GF-D8 (cell line): ENCODE measurements at regions not wholly inside any gene's neighbourhood (a gene's known extent, or its start where the extent isn't known, plus 50 kb on each side); places are given as distances from the start of the nearest gene placed in this dataset.
"Not testable (repeated sequence)": the region's sequence is repeated elsewhere in the genome, so short reads cannot be mapped to it uniquely, and the experiment has no call there.

Source experiments
- DNase-seq: peaks from one replicate; lab custom pipeline; 2025; lab: John Stamatoyannopoulos, UW

DNA sequence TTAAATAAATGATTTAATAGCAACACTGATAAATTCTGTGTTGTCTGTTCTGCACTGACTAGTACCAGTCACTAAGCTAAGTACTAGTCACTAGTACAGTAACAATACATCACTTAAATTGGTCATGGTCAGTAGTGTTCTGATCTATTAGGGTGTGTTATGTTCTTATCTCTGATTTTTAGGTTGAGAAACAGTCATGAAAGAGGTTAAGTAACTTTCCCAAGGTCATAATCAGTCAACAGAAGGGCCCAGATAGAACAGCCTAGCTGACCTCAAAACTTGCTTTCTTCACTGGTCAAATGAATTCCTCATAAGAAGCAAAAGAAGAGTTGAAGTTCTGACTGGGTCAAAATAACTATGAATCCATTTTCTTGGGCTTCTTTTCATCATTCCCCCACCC, 1492.7 kb downstream of the MAT2B start:
- no peak for DNase-seq

GRCh38 chr5:164998590-164998989, 1493.2 kb downstream of the MAT2B start:
- DNase-seq, result no peak

- DNase-seq, result no peak
Observed at GRCh38 chr5:165000479-165001190, 1495.2 kb downstream of the MAT2B start.

DNA sequence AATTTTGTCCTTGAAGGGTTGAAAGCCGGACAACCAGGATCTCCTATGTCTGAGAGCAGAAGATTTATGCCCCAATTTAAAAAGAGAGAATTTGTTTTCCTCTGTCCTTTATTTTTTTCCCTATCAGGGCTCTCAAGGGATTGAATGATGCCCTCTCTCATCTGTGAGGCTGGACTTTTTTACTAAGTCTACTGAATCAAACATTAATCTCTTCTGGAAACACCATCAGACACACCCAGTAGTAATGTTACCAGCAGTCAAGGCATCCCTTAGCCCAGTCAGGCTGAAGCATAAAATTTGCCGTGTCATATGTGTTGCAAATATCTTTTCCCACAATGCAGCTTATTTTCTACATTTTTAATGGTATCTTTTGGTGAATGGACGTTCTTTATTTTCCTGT, 1497.9 kb downstream of the MAT2B start:
- no peak for DNase-seq

DNA sequence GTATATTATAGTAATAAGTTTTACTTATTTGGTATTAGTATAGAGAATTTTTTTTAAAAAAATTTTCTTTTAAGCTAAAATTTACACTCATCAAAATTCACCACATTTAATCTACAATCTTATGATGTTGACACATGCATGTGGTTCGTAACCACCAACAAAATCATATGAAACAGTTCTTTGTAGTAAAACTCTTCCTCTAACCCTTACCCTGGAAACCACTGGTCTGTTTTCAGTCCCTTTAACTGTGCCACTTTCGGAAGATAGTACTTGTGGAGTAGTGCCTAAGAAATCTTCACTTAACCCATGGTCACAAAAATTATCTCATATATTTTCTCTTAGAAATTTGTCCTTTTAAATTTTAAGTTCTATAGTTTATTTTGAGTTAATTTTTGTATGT, 1498.8 kb downstream of the MAT2B start:
- no peak for DNase-seq

DNA sequence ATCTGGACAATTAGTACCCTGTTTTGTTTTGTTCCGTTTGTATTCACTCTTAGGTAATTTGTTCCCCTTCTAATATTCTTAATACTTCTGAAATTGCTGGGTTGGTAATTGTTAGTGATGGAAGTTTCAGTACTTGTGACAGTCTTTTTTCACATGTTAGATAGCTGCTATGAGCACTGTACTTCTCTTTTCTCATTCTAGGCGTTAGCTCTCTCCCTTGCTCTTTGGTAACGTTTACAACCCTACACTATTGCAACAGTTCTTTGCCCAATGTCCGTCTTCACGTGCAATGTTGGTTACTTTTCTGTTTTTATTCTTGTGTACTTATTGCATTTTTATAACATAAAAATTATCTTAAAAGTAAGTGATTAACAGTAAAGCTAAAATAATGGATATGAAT, 1509.0 kb downstream of the MAT2B start:
- DNase-seq, result peak; percentile 81

DNA sequence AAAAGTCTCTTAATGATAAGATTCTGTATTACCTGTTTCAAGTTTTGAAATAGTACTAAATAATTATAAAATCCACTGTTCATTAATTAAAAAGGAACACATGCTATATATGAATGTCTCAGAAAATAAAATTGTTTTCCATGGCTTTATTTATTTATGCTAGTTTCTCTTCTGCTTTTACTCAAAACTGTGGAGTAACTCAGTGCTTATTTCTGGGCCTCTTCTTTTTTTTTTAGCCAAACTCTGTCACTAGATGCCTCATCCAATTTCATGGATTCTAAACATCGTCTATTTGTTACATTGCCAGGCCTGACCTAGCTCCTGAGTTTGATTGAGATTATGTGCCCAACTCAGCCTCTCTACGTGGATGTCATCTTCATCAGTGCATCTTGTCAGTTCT, 1509.7 kb downstream of the MAT2B start:
- DNase-seq, result no peak

DNA sequence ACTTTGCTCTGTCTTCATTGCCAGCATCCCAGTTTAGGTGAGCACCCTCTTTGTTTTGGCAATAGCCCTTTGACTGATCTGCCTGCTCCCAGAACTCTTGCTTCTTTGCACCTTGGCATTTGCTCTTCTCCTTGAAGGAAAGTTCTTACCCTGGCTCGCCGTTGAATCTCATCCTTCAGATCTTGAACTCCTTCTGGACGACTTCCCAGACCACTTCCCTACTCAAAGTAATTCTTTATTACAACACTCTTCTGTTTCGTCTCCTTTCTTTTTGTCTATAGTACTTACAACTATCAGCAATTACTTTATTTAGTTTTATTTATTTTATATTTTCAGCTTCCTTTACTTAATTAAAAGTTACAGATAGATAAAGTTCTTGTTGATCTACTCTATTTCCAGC, 1510.1 kb downstream of the MAT2B start:
- peak; percentile 7 for DNase-seq

DNA sequence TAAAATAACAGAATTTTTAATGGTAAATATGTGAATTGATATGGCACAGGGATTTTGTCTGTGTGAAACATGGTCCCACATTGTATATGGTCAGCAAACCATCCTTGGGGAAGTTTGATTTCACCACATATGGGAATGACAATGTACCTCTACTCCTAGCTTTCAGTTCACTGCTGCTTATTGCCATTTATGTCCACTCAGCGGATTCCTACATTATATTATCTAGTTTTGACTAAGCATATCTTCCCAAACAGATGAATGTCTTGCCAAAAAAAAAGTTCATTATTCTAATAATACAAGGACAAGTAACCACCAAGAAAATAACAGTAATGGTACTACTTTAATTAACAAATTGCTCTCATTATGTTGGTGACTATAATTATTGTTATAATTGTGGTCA, 1521.6 kb downstream of the MAT2B start:
- no peak for DNase-seq

DNA sequence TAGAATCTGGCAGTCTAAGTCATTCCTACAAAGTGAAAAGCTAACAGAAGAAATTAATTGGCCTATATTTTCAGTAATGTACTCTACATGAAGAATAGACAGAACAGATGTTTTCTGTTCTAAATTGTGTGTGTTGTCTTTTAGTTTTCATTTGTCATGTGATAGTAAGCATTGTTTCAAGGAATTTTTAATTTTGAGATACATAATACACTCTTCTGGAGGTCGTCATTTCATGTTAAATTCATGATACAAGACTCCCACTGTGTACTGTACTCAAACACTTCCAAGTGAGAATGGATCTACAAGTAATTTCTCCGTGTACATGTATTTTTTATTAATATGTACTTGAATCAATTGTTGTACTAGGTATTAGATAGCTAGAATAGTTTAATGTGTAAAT, 1522.9 kb downstream of the MAT2B start:
- DNase-seq, result no peak

DNA sequence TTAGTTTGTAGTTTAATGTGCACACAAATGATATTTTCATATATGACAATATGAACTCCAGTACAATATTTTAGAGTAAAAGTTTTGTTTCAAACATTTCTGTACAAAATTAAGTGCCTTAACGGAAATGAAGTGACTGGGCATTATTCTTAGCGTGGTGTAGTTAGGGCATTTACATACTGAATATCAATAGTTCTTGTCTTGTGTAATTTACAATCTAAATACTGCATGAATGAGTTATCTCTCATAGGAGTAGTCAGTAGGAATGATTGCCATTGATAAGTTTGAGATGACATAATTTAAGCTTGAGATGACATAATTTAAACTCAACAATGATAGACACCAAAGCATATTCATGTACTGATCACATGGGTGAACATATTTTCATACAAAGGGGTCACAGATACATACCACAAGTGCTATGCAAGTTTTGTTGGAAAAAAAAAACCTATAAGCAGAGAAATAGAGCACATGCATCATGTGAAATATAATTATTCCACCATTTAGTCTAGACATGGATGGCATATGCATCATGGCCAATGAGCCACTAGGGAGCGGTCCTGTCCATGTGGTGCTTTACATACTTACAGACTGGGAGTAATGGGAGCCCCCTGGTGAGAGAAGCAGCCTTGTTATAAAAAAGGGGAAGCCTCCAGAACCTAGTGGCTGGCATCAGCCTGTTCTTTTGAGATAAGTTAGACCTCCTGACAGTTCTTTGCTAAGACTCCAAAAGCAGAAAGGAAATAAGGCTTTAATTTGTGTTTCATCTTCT, 1523.9 kb downstream of the MAT2B start:
- DNase-seq, result peak; percentile 87

- DNase-seq, result no peak
Observed at GRCh38 chr5:165030971-165031370, 1525.6 kb downstream of the MAT2B start.

GRCh38 chr5:165031371-165031770, 1526.0 kb downstream of the MAT2B start:
- no peak for DNase-seq

DNA sequence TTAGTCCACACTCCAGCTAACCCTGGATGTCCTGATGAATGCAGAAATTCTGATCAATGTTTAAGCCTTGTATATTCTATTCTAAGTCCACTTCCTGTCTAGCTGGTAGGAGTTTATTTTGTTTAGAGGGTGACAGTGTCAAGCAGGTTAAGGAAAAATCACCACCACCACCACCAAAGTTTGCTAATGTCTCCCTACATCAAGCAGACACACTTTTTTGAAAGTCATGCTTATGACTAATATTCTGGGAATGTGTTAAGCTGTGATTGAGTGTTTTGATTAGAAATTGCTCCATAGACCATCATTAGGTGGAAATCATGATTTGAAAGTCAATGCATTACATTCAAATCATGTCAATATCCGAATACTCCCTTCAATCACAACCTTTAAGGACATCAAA, 1530.1 kb downstream of the MAT2B start:
- DNase-seq, result no peak

DNA sequence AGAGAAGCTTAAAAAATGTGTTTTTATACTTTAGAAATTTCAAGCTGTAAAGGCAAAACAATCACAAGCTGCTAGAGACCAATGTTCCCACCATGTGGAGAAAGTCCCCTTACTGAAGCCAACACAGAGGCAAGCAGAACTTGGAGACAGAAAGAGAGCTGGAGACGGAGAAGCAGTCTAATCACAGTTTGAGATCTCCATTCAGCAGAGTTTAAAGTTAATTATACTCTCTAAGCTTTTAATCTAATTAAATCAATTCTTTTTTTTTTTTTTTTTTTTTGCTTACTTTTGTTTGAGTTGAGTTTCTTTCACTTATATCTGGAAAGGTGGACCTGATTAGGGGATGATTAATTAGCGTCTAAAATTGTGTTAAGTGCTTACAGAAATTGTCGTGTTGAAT, 1534.3 kb downstream of the MAT2B start:
- no peak for DNase-seq

- DNase-seq, result not testable (repeated sequence)
Observed at GRCh38 chr5:165045941-165046340, 1540.5 kb downstream of the MAT2B start.

DNA sequence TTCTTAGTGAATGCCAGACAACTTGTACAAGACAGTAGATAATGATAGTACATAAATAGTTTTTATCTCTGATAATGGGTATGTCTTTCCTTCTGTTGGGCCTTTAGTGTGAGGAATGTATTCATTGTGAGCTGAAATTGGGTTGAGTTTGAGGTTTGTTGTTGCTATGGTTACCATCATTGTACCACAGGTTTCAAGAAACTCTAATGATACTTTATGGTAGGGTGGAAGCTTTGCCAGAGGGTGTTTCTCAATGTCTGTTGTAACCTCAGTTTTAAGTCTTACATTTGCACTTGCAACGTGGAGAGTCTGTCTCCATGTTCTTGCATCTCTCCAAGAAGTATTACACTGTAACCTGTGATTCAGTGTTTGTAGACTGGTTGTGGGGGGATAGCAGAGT, 1550.1 kb downstream of the MAT2B start:
- DNase-seq, result peak; percentile 22

GRCh38 chr5:165057145-165057544, 1551.7 kb downstream of the MAT2B start:
- no peak for DNase-seq

DNA sequence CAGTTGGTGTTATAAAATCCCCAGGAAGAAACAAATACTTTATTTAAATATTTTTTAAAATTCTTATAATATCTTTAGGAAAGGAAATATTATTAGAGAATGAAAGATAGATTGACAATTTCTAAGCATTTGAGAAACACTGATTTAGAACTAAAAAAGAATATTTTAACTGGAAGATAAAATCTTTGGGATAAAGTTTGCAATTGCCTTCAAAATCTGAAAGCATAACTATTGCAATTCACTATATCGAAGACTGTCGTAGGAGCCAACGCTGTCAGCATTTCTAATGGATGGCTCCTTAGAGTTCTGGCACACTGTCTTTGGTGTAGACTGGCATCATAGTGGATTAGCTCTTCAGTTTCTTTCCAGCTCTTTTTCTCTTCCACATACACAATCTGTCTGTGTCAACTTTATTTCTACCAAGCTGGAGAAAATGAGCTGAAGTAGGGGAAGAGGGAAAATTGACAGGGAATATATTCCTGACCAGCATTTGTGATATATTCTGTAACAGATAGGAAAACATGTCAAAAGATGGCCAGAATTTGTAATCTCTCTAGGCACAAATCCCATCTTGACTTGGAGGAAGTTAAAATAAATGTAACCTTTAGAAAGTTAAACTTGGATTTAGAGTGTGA, 1561.4 kb downstream of the MAT2B start:
- no peak for DNase-seq

DNA sequence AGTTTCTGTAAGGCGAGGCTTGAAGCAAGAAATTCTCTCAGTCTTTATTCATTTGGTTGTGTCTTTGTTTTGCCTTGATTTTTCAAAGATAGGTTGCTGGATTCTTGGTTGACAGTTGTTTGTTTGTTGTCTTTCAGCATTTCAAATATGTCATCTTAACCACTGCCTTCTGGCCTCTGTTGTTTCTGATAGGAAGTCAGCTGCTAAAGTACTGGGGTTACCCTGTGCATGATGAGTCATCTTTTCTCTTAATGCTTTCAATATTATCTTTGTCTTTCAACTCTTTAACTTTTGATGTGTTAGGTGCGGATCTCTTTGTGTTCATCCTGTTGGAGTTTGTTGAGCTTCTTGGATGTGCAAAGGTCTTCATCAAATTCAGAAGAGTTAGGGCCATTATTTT, 1571.3 kb downstream of the MAT2B start:
- DNase-seq, result no peak

GRCh38 chr5:165079389-165079788, 1574.0 kb downstream of the MAT2B start:
- no peak for DNase-seq

DNA sequence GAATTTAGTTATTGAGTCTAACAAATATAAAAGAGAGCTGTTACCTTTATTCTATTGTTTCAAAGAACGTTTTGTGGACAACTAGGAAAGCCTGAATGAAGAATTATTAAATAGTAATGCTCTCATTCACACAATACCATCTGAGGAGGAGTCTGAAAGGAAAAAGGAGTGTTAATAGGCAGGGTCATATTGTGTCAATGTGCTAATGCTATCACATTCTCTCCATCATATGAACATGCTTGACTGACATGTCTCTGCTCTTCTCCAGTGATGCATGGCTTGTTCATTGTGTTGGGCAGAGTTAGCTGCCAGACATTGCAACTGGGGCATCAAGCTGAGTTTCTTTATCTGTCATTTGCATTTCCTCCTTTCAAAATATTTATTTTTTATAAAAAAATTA, 1578.0 kb downstream of the MAT2B start:
- no peak for DNase-seq

- DNase-seq, result no peak
Observed at GRCh38 chr5:165086465-165086864, 1581.0 kb downstream of the MAT2B start.
